Body of pancreas (tissue), 4 donors: ENCODE measurements at regions not wholly inside any gene's neighbourhood (a gene's known extent, or its start where the extent isn't known, plus 50 kb on each side); places are given as distances from the start of the nearest gene placed in this dataset.
"Not testable (repeated sequence)": the region's sequence is repeated elsewhere in the genome, so short reads cannot be mapped to it uniquely, and the experiment has no call there.

Source experiments
- ATAC-seq: fragments of 150-250 bp; one replicate; pipeline ENCODE4 v1.9.1; 2016
- DNase-seq, 4 donors: peaks; one replicate each; pipeline ENCODE4 v3.0.0-alpha.2; 2019
- H3K27ac ChIP-seq, 4 donors: fragments of 200-600 bp; sonication (generic); 1 replicate in 3 of 4; 2 replicates in 1 of 4; pipeline versions ENCODE4 v1.5.1 to v1.6.1; 2016 to 2019; ENCODE audit warnings: mild to moderate bottlenecking in 1 of 4, mixed read lengths in 1 of 4, moderate library complexity in 1 of 4
- H3K27me3 ChIP-seq, 2 donors: fragments of 200-600 bp; sonication (generic); one replicate each; pipeline ENCODE4 v1.6.0; 2016; ENCODE audit warnings: mild to moderate bottlenecking in 1 of 2
- H3K36me3 ChIP-seq, 2 donors: fragments of 200-600 bp; sonication (generic); replicated peaks in 1 of 2; 2 replicates each; pipeline ENCODE4 v1.5.1; 2016; ENCODE audit warnings: low read depth in 2 of 2; ENCODE audit not compliant: insufficient read depth in 1 of 2
- H3K4me1 ChIP-seq: fragments of 200-600 bp; sonication (generic); one replicate; pipeline ENCODE4 v1.6.0; 2016
- H3K4me3 ChIP-seq, 2 donors: fragments of 200-600 bp; sonication (generic); 1 replicate in 1 of 2; 2 replicates in 1 of 2; pipeline ENCODE4 v1.5.1; 2016 to 2019
- H3K9me3 ChIP-seq, 3 donors: fragments of 200-600 bp; sonication (generic); 1 replicate in 2 of 3; 2 replicates in 1 of 3; pipeline ENCODE4 v1.5.1; 2016
- POLR2A ChIP-seq, 3 donors: fragments of 450-650 bp; IDR thresholded peaks; one replicate each; pipeline ENCODE4 v1.6.1; 2016; ENCODE audit warnings: antibody characterized with exemption in 3 of 3, mild to moderate bottlenecking in 2 of 3
- WGBS, 2 donors: methylation state at CpG; one replicate each; pipeline ENCODE4 v1.1.5; 2017; 5-methylcytosine and 5-hydroxymethylcytosine counted together
- intact Hi-C: fragments of 100-400 bp; cut with DNase I; formaldehyde crosslinking; loops from one replicate; pipeline ENCODE4 v1.15.1; 2023
- TF ChIP-seq, protein P1 (sequence below), 7 experiments: fragments of 450-650 bp in 4 of 7; fragments of 200-600 bp in 3 of 7; sonication (generic) in 3 of 7; IDR thresholded peaks; one replicate each; pipeline ENCODE4 v1.5.1; 2016 to 2019; ENCODE audit warnings: antibody characterized with exemption in 7 of 7

DNA sequence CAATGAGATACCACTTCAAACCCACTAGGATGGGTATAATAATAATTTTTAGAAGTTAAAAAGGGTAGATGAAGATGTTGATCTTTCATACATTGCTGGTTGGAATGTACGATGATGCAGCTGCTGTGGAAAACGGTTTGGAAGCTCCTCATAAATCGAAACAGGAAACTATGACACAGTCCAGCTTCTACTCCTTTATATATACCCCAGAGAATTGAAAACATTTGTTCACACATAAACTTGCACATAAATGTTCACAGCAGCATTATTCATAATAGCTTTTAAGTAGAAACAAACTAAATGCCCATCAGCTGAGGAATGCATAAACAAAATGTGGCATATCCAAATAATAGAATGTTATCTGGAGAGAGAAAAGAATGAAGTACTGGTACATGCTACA is 95.0 kb downstream of the STRADB start:
- H3K9me3 ChIP-seq, result no peaks in the 10 kb centered on the region
- WGBS, 2 donors, result 53 to 58% methylated on average over 3 of the region's 3 CpGs
- H3K4me3 ChIP-seq, result no peak overlapping the region
- H3K27me3 ChIP-seq, result no peaks in the 10 kb centered on the region
- no peak for DNase-seq
- H3K27ac ChIP-seq, result no peak overlapping the region
- TF ChIP-seq POLR2A (IDR thresholded peaks at IDR 0.05), result no peak
- TF ChIP-seq, protein P1, sequence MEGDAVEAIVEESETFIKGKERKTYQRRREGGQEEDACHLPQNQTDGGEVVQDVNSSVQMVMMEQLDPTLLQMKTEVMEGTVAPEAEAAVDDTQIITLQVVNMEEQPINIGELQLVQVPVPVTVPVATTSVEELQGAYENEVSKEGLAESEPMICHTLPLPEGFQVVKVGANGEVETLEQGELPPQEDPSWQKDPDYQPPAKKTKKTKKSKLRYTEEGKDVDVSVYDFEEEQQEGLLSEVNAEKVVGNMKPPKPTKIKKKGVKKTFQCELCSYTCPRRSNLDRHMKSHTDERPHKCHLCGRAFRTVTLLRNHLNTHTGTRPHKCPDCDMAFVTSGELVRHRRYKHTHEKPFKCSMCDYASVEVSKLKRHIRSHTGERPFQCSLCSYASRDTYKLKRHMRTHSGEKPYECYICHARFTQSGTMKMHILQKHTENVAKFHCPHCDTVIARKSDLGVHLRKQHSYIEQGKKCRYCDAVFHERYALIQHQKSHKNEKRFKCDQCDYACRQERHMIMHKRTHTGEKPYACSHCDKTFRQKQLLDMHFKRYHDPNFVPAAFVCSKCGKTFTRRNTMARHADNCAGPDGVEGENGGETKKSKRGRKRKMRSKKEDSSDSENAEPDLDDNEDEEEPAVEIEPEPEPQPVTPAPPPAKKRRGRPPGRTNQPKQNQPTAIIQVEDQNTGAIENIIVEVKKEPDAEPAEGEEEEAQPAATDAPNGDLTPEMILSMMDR (IDR thresholded peaks at IDR 0.05), result no peak
- intact Hi-C loops, result no loop called here
- no peak for ATAC-seq
- no peaks in the 10 kb centered on the region for H3K4me1 ChIP-seq
- no peaks in the 10 kb centered on the region for H3K36me3 ChIP-seq

DNA sequence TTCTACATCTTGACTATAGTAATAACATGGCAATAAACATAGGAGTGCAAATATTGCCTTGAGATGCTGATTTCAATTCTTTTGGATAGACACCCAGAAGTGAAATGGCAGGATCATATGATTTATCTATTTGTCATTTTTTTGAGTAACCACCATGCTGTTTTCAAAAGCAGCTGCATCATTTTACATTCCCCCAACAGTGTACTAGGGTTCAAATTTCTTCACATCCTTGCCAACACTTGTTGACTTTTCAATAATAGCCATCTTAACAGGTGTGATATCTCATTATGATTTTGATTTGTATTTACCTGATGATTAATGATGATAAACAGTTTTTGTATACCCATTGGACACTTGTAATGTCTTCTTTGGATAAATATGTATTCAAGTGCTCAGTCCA is 90.8 kb downstream of the STRADB start:
- no peak for ATAC-seq
- Histone ChIP-seq H3K27me3 (no peaks in the 10 kb centered on the region), H3K4me1 (no peaks in the 10 kb centered on the region), H3K36me3 (no peaks in the 10 kb centered on the region), H3K4me3 (no peak overlapping the region), H3K27ac (no peak overlapping the region), H3K9me3 (no peaks in the 10 kb centered on the region)
- TF ChIP-seq, protein P1 (IDR thresholded peaks at IDR 0.05), result no peak
- no peak for TF ChIP-seq POLR2A (IDR thresholded peaks at IDR 0.05)
- no peak for DNase-seq
- intact Hi-C loops, result no loop called here

DNA sequence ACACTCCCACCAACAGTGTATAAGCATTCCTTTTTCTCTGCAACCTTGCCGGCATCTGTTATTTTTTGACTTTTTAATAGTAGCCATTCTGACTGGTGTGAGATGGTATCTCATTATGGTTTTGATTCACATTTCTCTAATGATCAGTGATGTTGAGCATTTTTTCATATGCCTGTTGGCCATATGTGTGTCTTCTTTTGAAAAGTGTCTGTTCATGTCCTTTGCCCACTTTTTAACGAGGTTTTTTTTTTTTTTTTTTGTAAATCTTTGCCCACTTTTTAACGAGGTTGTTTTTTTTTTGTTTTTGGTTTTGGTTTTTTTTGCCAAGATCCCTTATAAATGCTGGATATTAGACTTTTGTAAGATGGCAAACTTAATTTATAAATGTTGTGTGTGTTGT is 87.7 kb downstream of the STRADB start:
- not testable (repeated sequence) for H3K36me3 ChIP-seq, ATAC-seq, H3K9me3 ChIP-seq

DNA sequence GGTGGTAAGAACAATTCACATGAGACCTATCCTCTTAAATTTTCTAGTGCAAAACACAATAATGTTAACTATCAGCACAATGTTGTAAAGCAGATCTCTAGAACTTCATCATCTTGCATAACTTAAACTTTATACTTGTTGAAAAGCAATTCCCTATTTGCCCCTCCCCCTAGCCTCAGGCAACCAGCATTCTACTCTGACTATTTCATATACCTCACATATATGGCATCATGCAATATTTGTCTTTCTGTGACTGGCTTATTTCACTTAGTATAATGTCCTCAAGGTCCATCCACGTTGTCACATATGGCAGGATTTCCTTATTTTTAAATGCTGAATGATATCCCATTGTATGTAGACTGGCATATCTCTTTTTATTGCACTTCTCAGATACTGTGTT is 86.5 kb downstream of the STRADB start:
- Histone ChIP-seq H3K9me3 (no peaks in the 10 kb centered on the region), H3K27ac (no peak overlapping the region), H3K4me3 (no peak overlapping the region), H3K36me3 (no peaks in the 10 kb centered on the region), H3K27me3 (no peaks in the 10 kb centered on the region), H3K4me1 (no peaks in the 10 kb centered on the region)
- TF ChIP-seq, protein P1 (IDR thresholded peaks at IDR 0.05), result no peak
- TF ChIP-seq POLR2A (IDR thresholded peaks at IDR 0.05), result no peak
- ATAC-seq (no peak), DNase-seq (no peak)
- 48 to 74% methylated on average over 1 of the region's 1 CpG for WGBS, 2 donors
- intact Hi-C loops, result no loop called here

More for the DNA sequence above, 87.7 kb downstream of the STRADB start:
- H3K27me3 ChIP-seq, H3K4me3 ChIP-seq, intact Hi-C loops, H3K4me1 ChIP-seq, DNase-seq, H3K27ac ChIP-seq: not testable (repeated sequence)
- WGBS, 2 donors, result 45 to 55% methylated on average over 3 of the region's 3 CpGs

DNA sequence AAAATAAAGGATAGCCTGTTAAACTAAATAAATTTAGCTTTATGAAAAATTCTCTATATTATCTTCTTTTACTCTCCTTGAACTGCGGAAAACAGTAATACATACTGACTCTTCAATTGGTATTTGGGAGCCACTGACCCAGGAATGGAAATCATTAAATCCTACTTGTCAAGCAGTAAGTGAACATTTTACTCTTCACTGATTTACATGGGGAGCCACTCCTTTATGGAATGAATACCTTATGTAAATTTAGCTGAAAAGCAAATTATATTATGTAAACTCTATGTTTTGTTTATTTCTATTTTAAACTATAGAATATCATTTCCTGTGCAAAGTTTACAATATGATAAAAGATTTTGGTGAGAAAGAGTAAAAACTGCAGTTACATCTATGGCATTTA is 85.2 kb downstream of the STRADB start:
- intact Hi-C loops, result no loop called here
- no peaks in the 10 kb centered on the region for H3K9me3 ChIP-seq
- TF ChIP-seq, protein P1 (IDR thresholded peaks at IDR 0.05), result no peak
- no peak for TF ChIP-seq POLR2A (IDR thresholded peaks at IDR 0.05)
- ATAC-seq (no peak), DNase-seq (no peak)
- H3K27ac ChIP-seq, result no peak overlapping the region
- H3K4me1 ChIP-seq, result no peaks in the 10 kb centered on the region
- WGBS, 2 donors, result 84 to 93% methylated on average over 1 of the region's 1 CpG
- H3K27me3 ChIP-seq, result no peaks in the 10 kb centered on the region
- no peak overlapping the region for H3K4me3 ChIP-seq
- no peaks in the 10 kb centered on the region for H3K36me3 ChIP-seq
